SK-N-SH (cell line): ENCODE measurements at regions not wholly inside any gene's neighbourhood (a gene's known extent, or its start where the extent isn't known, plus 50 kb on each side); places are given as distances from the start of the nearest gene placed in this dataset.

Experiments used
- CTCF ChIA-PET: fragments of 300-600, 350-600 bp; formaldehyde crosslinking; extraction: SDS; loops from one replicate; lab custom pipeline; 2021; lab: Yijun Ruan, JAX
- POLR2A ChIA-PET: fragments of 350-600 bp; sonication (Branson Sonifier 250); formaldehyde crosslinking; extraction: SDS; loops from one replicate; lab custom pipeline; 2020; ENCODE audit warnings: antibody characterized with exemption, inconsistent platforms; lab: Yijun Ruan, JAX
- DNase-seq: peaks from one replicate; pipeline ENCODE4 v3.0.0; 2012
- H2AFZ ChIP-seq: fragments of 200-600 bp; sonication (generic); 2 replicates; pipeline ENCODE4 v1.8.1; 2016; ENCODE audit warnings: antibody characterized with exemption, mild to moderate bottlenecking, low read depth
- H3F3A ChIP-seq: fragments of 200-600 bp; sonication (generic); replicated peaks from 2 replicates; pipeline ENCODE3; 2016; ENCODE audit warnings: antibody characterized with exemption, mild to moderate bottlenecking; ENCODE audit not compliant: insufficient read depth
- H3K27ac ChIP-seq, 2 experiments: fragments of 200-500 bp in 1 of 2; fragments of 200-600 bp in 1 of 2; sonication (Bioruptor generic) in 1 of 2; sonication (generic), shearing (Covaris generic) in 1 of 2; 2 replicates each; pipeline versions ENCODE4 v1.5.1 to v1.6.1; 2014 to 2016; ENCODE audit warnings: low read depth in 2 of 2, inconsistent platforms in 1 of 2, low read length in 1 of 2, mild to moderate bottlenecking in 1 of 2, mixed read lengths in 1 of 2
- H3K27me3 ChIP-seq: fragments of 200-600 bp; sonication (generic), shearing (Covaris generic); 2 replicates; pipeline ENCODE4 v1.6.1; 2016; ENCODE audit warnings: mixed run types; ENCODE audit not compliant: insufficient read depth
- H3K36me3 ChIP-seq, 2 experiments: fragments of 200-500 bp in 1 of 2; fragments of 200-600 bp in 1 of 2; sonication (Bioruptor generic) in 1 of 2; sonication (generic) in 1 of 2; replicated peaks in 1 of 2; 2 replicates each; pipeline versions ENCODE3 to v1.5.1; 2014 to 2016; ENCODE audit warnings: low read length in 1 of 2, mild to moderate bottlenecking in 1 of 2; ENCODE audit not compliant: insufficient read depth in 2 of 2, control insufficient read depth in 1 of 2
- H3K4me1 ChIP-seq, 2 experiments: fragments of 200-500 bp in 1 of 2; fragments of 200-600 bp in 1 of 2; sonication (Bioruptor generic) in 1 of 2; sonication (generic), shearing (Covaris generic) in 1 of 2; 2 replicates each; pipeline versions ENCODE4 v1.5.1 to v1.6.1; 2014 to 2016; ENCODE audit warnings: low read depth in 1 of 2, low read length in 1 of 2, mixed run types in 1 of 2; ENCODE audit not compliant: insufficient read depth in 2 of 2, control insufficient read depth in 1 of 2
- H3K4me2 ChIP-seq: fragments of 200-600 bp; sonication (generic), shearing (Covaris generic); 2 replicates; pipeline ENCODE4 v1.6.1; 2017; ENCODE audit warnings: mixed run types
- H3K4me3 ChIP-seq, 2 experiments: fragments of 200-500 bp in 1 of 2; fragments of 200-600 bp in 1 of 2; sonication (Bioruptor generic) in 1 of 2; sonication (generic), shearing (Covaris generic) in 1 of 2; 2 replicates each; pipeline versions ENCODE4 v1.5.1 to v1.8.1; 2014 to 2016; ENCODE audit warnings: low read depth in 2 of 2, inconsistent platforms in 1 of 2, low read length in 1 of 2, mild to moderate bottlenecking in 1 of 2, mixed read lengths in 1 of 2, moderate library complexity in 1 of 2
- H3K79me2 ChIP-seq: fragments of 200-600 bp; sonication (generic); 2 replicates; pipeline ENCODE4 v1.8.1; 2017; ENCODE audit warnings: mild to moderate bottlenecking; ENCODE audit not compliant: insufficient read depth
- H3K9ac ChIP-seq: fragments of 200-600 bp; sonication (generic); 2 replicates; pipeline ENCODE4 v1.6.1; 2017; ENCODE audit warnings: mixed run types
- H3K9me2 ChIP-seq: fragments of 200-600 bp; sonication (generic); 2 replicates; pipeline ENCODE4 v1.6.1; 2017; ENCODE audit warnings: mixed run types
- H3K9me3 ChIP-seq: fragments of 200-600 bp; sonication (generic); 2 replicates; pipeline ENCODE4 v1.6.1; 2017; ENCODE audit warnings: mixed run types, mild to moderate bottlenecking, moderate library complexity
- H4K20me1 ChIP-seq: fragments of 200-600 bp; sonication (generic); 2 replicates; pipeline ENCODE4 v1.6.1; 2017; ENCODE audit warnings: mild to moderate bottlenecking, mixed run types; ENCODE audit not compliant: insufficient read depth
- CHD2 ChIP-seq: fragments of 150-350 bp; IDR thresholded peaks from 2 replicates; pipeline ENCODE4 v1.6.1; 2018; ENCODE audit warnings: low read length; ENCODE audit not compliant: partially characterized antibody
- CTCF ChIP-seq: fragments of 200-600 bp; sonication (generic); IDR thresholded peaks from 2 replicates; pipeline ENCODE4 v1.6.1; 2017; ENCODE audit warnings: antibody characterized with exemption, mild to moderate bottlenecking, moderate library complexity
- EZH2phosphoT487 ChIP-seq: fragments of 200-600 bp; sonication (generic); IDR thresholded peaks from 2 replicates; pipeline ENCODE4 v1.6.1; 2017; ENCODE audit warnings: low read depth, mixed run types, mild to moderate bottlenecking, antibody characterized with exemption, moderate library complexity, borderline replicate concordance
- GATA2 ChIP-seq: sonication (generic); formaldehyde crosslinking; IDR thresholded peaks from 2 replicates; pipeline ENCODE4 v1.5.0; 2020; ENCODE audit warnings: mild to moderate bottlenecking, missing genetic modification reagents
- MAX ChIP-seq: IDR thresholded peaks from 2 replicates; pipeline ENCODE4 v1.4.0; 2012; ENCODE audit warnings: low read depth
- MEF2A ChIP-seq: IDR thresholded peaks from 2 replicates; pipeline ENCODE4 v1.4.0; 2012; ENCODE audit warnings: low read depth, borderline replicate concordance
- POLR2AphosphoS5 ChIP-seq: IDR thresholded peaks from 2 replicates; pipeline ENCODE4 v1.6.1; 2012; ENCODE audit warnings: low read depth, low read length
- RAD21 ChIP-seq: IDR thresholded peaks from 2 replicates; pipeline ENCODE4 v1.6.1; 2012; ENCODE audit warnings: mild to moderate bottlenecking, low read length
- REST ChIP-seq: IDR thresholded peaks from 2 replicates; pipeline ENCODE4 v1.6.1; 2012; ENCODE audit warnings: mild to moderate bottlenecking, low read depth, low read length, moderate library complexity
- RFX5 ChIP-seq: IDR thresholded peaks from 2 replicates; pipeline ENCODE4 v1.6.1; 2012; ENCODE audit warnings: mild to moderate bottlenecking, improper control_type of control experiment, low read length
- RXRA ChIP-seq: IDR thresholded peaks from 2 replicates; pipeline ENCODE4 v1.4.0; 2012; ENCODE audit warnings: low read depth, mild to moderate bottlenecking, borderline replicate concordance
- TCF12 ChIP-seq: IDR thresholded peaks from 2 replicates; pipeline ENCODE4 v1.4.0; 2012
- TEAD4 ChIP-seq: IDR thresholded peaks from 2 replicates; pipeline ENCODE4 v1.4.0; 2012; ENCODE audit warnings: mild to moderate bottlenecking, borderline replicate concordance; ENCODE audit not compliant: insufficient read depth
- YY1 ChIP-seq: IDR thresholded peaks from 2 replicates; pipeline ENCODE4 v1.4.0; 2012; ENCODE audit warnings: low read depth, mild to moderate bottlenecking
- WGBS: methylation state at CpG from one replicate; pipeline ENCODE4 v1.1.6; 2017; ENCODE audit warnings: low lambda C conversion rate; 5-methylcytosine and 5-hydroxymethylcytosine counted together

- Histone ChIP-seq H3F3A (no peaks in the 10 kb centered on the region), H3K27me3 (no peaks in the 10 kb centered on the region; the same call in 1 of the 2 replicates), H3K4me2 (no peak overlapping the region), H2AFZ (no peak overlapping the region), H3K36me3 (no peaks in the 10 kb centered on the region), H3K4me1 (no peaks in the 10 kb centered on the region), H3K27ac (no peak overlapping the region), H3K9me2 (no peaks in the 10 kb centered on the region), H3K9me3 (no peaks in the 10 kb centered on the region), H3K79me2 (no peaks in the 10 kb centered on the region), H4K20me1 (no peaks in the 10 kb centered on the region), H3K4me3 (no peak overlapping the region), H3K9ac (no peak overlapping the region)
- ChIA-PET CTCF (interaction anchor here (2.3 kb wide), 1 partner anchor 41 kb away, joined by 7 read pairs; no protein-coding TSS in a partner anchor), POLR2A (no interaction called here)
- TF ChIP-seq TCF12: no peak
- TF ChIP-seq YY1: no peak
- no peak for TF ChIP-seq TEAD4
- TF ChIP-seq MEF2A: no peak
- TF ChIP-seq RAD21: no peak
- no peak for TF ChIP-seq POLR2AphosphoS5
- TF ChIP-seq RFX5: no peak
- no peak for TF ChIP-seq GATA2 (CRISPR knock-in tag)
- no peak for TF ChIP-seq MAX
- TF ChIP-seq REST: no peak
- no peak for TF ChIP-seq EZH2phosphoT487
- TF ChIP-seq CTCF: no peak
- no peak for TF ChIP-seq RXRA
- no peak for TF ChIP-seq CHD2
- no peak for DNase-seq
- 27% methylated on average over 4 of the region's 4 CpGs for WGBS
Measured at GRCh38 chrX:109927663-109928273, 75.1 kb upstream of the TMEM164 start.
